ENCODE measurements at regions not wholly inside any gene's neighbourhood (a gene's known extent, or its start where the extent isn't known, plus 50 kb on each side); places are given as distances from the start of the nearest gene placed in this dataset.
"Not testable (repeated sequence)": the region's sequence is repeated elsewhere in the genome, so short reads cannot be mapped to it uniquely, and the experiment has no call there.

GRCh38 chr5:82639393-82640144, 361.4 kb upstream of the RPS23 start:
- no peak overlapping the region for H3K9ac ChIP-seq (ENCODE audit: low read depth, low read length)
- 0 out of 2 replicates have a peak, but pooled peaks cover 4% of the 10 kb centered on the region for H3K4me1 ChIP-seq (ENCODE audit: insufficient read depth, low read length)
- no peaks in the 10 kb centered on the region for H3K36me3 ChIP-seq (ENCODE audit: insufficient read depth, low read length)
- no peaks in the 10 kb centered on the region for H3K9me3 ChIP-seq (ENCODE audit: control insufficient read depth, insufficient read depth, low read length)

- Histone ChIP-seq H3K36me3 (ENCODE audit: insufficient read depth, low read length) (no peaks in the 10 kb centered on the region), H3K9me3 (ENCODE audit: control insufficient read depth, insufficient read depth, low read length) (no peaks in the 10 kb centered on the region), H3K9ac (ENCODE audit: low read depth, low read length) (no peak overlapping the region), H3K4me1 (ENCODE audit: insufficient read depth, low read length) (0 out of 2 replicates have a peak, but pooled peaks cover 4% of the 10 kb centered on the region)
Observed at GRCh38 chr5:82636591-82636990, 358.4 kb upstream of the RPS23 start.

- H3K9ac ChIP-seq (ENCODE audit: low read depth, low read length) = no peak overlapping the region
- H3K9me3 ChIP-seq (ENCODE audit: control insufficient read depth, insufficient read depth, low read length) = no peaks in the 10 kb centered on the region
- H3K36me3 ChIP-seq (ENCODE audit: insufficient read depth, low read length) = no peaks in the 10 kb centered on the region
- H3K4me1 ChIP-seq (ENCODE audit: insufficient read depth, low read length) = 0 out of 2 replicates have a peak, but pooled peaks cover 4% of the 10 kb centered on the region
Observed at GRCh38 chr5:82635561-82636288, 357.6 kb upstream of the RPS23 start.

GRCh38 chr5:82628364-82628910, 350.3 kb upstream of the RPS23 start:
- H3K9ac ChIP-seq (ENCODE audit: low read depth, low read length) = no peak overlapping the region
- H3K36me3 ChIP-seq (ENCODE audit: insufficient read depth, low read length) = peaks cover 3% of the 10 kb centered on the region; the same call in 1 of the 2 replicates
- H3K4me1 ChIP-seq (ENCODE audit: insufficient read depth, low read length) = no peaks in the 10 kb centered on the region
- H3K9me3 ChIP-seq (ENCODE audit: control insufficient read depth, insufficient read depth, low read length) = no peaks in the 10 kb centered on the region; the same call in 1 of the 2 replicates

GRCh38 chr5:82626905-82627591, 348.9 kb upstream of the RPS23 start:
- H3K36me3 ChIP-seq (ENCODE audit: insufficient read depth, low read length); H3K9me3 ChIP-seq (ENCODE audit: control insufficient read depth, insufficient read depth, low read length); H3K4me1 ChIP-seq (ENCODE audit: insufficient read depth, low read length); H3K9ac ChIP-seq (ENCODE audit: low read depth, low read length): not testable (repeated sequence)

- H3K36me3 ChIP-seq (ENCODE audit: insufficient read depth, low read length); H3K4me1 ChIP-seq (ENCODE audit: insufficient read depth, low read length): not testable (repeated sequence)
Observed at GRCh38 chr5:82626012-82626411, 347.9 kb upstream of the RPS23 start.

GRCh38 chr5:82624062-82624461, 345.9 kb upstream of the RPS23 start:
- Histone ChIP-seq H3K36me3 (ENCODE audit: insufficient read depth, low read length) (peaks cover 3% of the 10 kb centered on the region; the same call in 1 of the 2 replicates), H3K9me3 (ENCODE audit: control insufficient read depth, insufficient read depth, low read length) (no peaks in the 10 kb centered on the region; the same call in 1 of the 2 replicates), H3K4me1 (ENCODE audit: insufficient read depth, low read length) (no peaks in the 10 kb centered on the region), H3K9ac (ENCODE audit: low read depth, low read length) (no peak overlapping the region)

More at GRCh38 chr5:82626012-82626411, 347.9 kb upstream of the RPS23 start:
- H3K9ac ChIP-seq (ENCODE audit: low read depth, low read length); H3K9me3 ChIP-seq (ENCODE audit: control insufficient read depth, insufficient read depth, low read length): not testable (repeated sequence)

- Histone ChIP-seq H3K9ac (ENCODE audit: low read depth, low read length) (no peak overlapping the region), H3K4me1 (ENCODE audit: insufficient read depth, low read length) (no peaks in the 10 kb centered on the region), H3K9me3 (ENCODE audit: control insufficient read depth, insufficient read depth, low read length) (no peaks in the 10 kb centered on the region), H3K36me3 (ENCODE audit: insufficient read depth, low read length) (no peaks in the 10 kb centered on the region)
Observed at GRCh38 chr5:82622711-82623514, 344.8 kb upstream of the RPS23 start.

GRCh38 chr5:82622205-82622604, 344.1 kb upstream of the RPS23 start:
- H3K4me1 ChIP-seq (ENCODE audit: insufficient read depth, low read length) = no peaks in the 10 kb centered on the region
- H3K9me3 ChIP-seq (ENCODE audit: control insufficient read depth, insufficient read depth, low read length) = no peaks in the 10 kb centered on the region
- H3K9ac ChIP-seq (ENCODE audit: low read depth, low read length) = no peak overlapping the region
- H3K36me3 ChIP-seq (ENCODE audit: insufficient read depth, low read length) = no peaks in the 10 kb centered on the region

- Histone ChIP-seq H3K9me3 (ENCODE audit: control insufficient read depth, insufficient read depth, low read length) (no peaks in the 10 kb centered on the region), H3K4me1 (ENCODE audit: insufficient read depth, low read length) (no peaks in the 10 kb centered on the region), H3K36me3 (ENCODE audit: insufficient read depth, low read length) (no peaks in the 10 kb centered on the region), H3K9ac (ENCODE audit: low read depth, low read length) (no peak overlapping the region)
Observed at GRCh38 chr5:82620957-82621600, 342.9 kb upstream of the RPS23 start.

GRCh38 chr5:82619097-82619496, 340.9 kb upstream of the RPS23 start:
- H3K9ac ChIP-seq (ENCODE audit: low read depth, low read length) = no peak overlapping the region
- no peaks in the 10 kb centered on the region for H3K9me3 ChIP-seq (ENCODE audit: control insufficient read depth, insufficient read depth, low read length)
- no peaks in the 10 kb centered on the region for H3K4me1 ChIP-seq (ENCODE audit: insufficient read depth, low read length)
- H3K36me3 ChIP-seq (ENCODE audit: insufficient read depth, low read length) = no peaks in the 10 kb centered on the region

GRCh38 chr5:82614706-82615105, 336.6 kb upstream of the RPS23 start:
- Histone ChIP-seq H3K9me3 (ENCODE audit: control insufficient read depth, insufficient read depth, low read length) (peaks cover 3% of the 10 kb centered on the region; the same call in 1 of the 2 replicates), H3K9ac (ENCODE audit: low read depth, low read length) (no peak overlapping the region)

GRCh38 chr5:82613891-82614290, 335.7 kb upstream of the RPS23 start:
- no peaks in the 10 kb centered on the region for H3K36me3 ChIP-seq (ENCODE audit: insufficient read depth, low read length)
- no peaks in the 10 kb centered on the region for H3K4me1 ChIP-seq (ENCODE audit: insufficient read depth, low read length)
- no peak overlapping the region for H3K9ac ChIP-seq (ENCODE audit: low read depth, low read length)
- peaks cover 3% of the 10 kb centered on the region; the same call in 1 of the 2 replicates for H3K9me3 ChIP-seq (ENCODE audit: control insufficient read depth, insufficient read depth, low read length)

More at GRCh38 chr5:82614706-82615105, 336.6 kb upstream of the RPS23 start:
- Histone ChIP-seq H3K36me3 (ENCODE audit: insufficient read depth, low read length) (no peaks in the 10 kb centered on the region), H3K4me1 (ENCODE audit: insufficient read depth, low read length) (no peaks in the 10 kb centered on the region)

Measured in ES-I3 (cell line).